ENCODE measurements at regions not wholly inside any gene's neighbourhood (a gene's known extent, or its start where the extent isn't known, plus 50 kb on each side); places are given as distances from the start of the nearest gene placed in this dataset.

DNA sequence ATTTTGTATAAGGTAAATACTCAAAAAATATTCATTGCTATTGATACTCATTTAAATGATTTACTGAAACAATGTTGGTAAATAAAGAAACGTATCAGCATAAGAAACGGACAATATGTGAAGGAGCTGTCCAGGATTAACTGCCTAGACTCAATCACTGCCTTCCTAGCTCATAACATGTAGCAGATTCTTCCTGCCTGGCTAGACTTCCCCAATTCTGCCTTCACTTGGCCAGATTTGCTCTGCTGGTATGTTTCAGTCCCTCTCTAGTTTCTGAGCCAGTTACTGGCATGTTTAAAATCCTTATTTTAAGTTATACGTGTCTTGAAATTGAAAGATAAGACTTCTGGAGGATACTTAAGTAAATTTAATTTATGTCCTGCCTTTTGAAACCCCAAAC lies 740.3 kb downstream of the CENPC start:
- TF ChIP-seq, protein P1, sequence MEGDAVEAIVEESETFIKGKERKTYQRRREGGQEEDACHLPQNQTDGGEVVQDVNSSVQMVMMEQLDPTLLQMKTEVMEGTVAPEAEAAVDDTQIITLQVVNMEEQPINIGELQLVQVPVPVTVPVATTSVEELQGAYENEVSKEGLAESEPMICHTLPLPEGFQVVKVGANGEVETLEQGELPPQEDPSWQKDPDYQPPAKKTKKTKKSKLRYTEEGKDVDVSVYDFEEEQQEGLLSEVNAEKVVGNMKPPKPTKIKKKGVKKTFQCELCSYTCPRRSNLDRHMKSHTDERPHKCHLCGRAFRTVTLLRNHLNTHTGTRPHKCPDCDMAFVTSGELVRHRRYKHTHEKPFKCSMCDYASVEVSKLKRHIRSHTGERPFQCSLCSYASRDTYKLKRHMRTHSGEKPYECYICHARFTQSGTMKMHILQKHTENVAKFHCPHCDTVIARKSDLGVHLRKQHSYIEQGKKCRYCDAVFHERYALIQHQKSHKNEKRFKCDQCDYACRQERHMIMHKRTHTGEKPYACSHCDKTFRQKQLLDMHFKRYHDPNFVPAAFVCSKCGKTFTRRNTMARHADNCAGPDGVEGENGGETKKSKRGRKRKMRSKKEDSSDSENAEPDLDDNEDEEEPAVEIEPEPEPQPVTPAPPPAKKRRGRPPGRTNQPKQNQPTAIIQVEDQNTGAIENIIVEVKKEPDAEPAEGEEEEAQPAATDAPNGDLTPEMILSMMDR (IDR thresholded peaks at IDR 0.05), result no peak
- TF ChIP-seq EP300 (IDR thresholded peaks at IDR 0.05) (no peak), POLR2AphosphoS5 (IDR thresholded peaks at IDR 0.05) (no peak), POLR2A (IDR thresholded peaks at IDR 0.05) (no peak)
